ENCODE measurements at regions not wholly inside any gene's neighbourhood (a gene's known extent, or its start where the extent isn't known, plus 50 kb on each side); places are given as distances from the start of the nearest gene placed in this dataset.

DNA sequence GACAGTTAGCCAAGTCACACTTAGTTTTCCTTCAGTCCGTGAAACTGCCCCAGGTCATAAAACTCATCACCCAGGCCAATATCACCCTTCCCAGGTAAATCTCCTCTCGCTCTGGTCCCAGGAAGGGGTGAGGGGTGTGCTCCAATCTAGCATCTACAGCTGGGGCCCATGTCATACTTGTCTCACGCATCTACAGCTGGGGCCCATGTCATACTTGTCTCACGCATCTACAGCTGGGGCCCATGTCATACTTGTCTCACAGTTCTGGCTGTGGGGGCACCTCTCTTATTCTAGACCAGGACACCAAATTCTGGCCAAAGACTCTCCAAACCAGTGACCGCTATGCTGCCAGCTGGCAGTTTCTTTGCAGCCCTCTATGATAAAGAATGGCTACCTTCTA is 123.3 kb upstream of the DLGAP1 start:
- intact Hi-C loops (cut with micrococcal nuclease), result no loop called here
- WGBS (ENCODE audit: insufficient coverage), result 100% methylated on average over 2 of the region's 5 CpGs

DNA sequence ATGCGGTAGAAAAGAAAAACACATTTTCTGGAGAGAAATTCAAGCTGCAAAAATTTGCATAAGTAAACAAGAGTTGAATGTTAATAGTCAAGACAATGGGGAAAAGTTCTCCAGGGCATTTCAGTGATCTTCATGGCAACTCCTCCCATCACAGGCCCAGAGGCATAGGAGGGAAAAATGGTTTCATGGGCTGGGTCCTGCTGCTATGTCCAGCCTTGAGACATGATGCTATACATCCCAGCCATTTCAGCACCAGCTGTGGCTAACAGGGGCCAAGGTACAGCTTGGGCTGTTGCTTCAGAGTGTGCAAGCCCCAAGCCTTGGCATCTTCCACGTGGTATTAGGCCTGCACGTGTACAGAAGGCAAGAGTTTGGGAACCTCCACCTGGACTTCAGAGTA is 118.6 kb upstream of the DLGAP1 start:
- H3K4me1 ChIP-seq (ENCODE audit: control insufficient read depth in 1 of 2, insufficient read depth in 2 of 2, low read length in 2 of 2), result no peaks in the 10 kb centered on the region
- no peak overlapping the region for H3K27ac ChIP-seq (ENCODE audit: low read depth in 1 of 2, low read length in 2 of 2)
- Mint-ChIP-seq H3K27me3 (ENCODE audit: low read depth in 3 of 3) (peaks cover 0 to 3% (median 0%) of the 10 kb centered on the region in 3 donors), H3K9me3 (peaks cover 5 to 34% (median 24%) of the 10 kb centered on the region in 7 donors), H3K36me3 (no peaks in the 10 kb centered on the region), H3K27ac (no peak overlapping the region), H3K4me1 (no peaks in the 10 kb centered on the region), H3K4me3 (no peak overlapping the region)
- H3K4me3 ChIP-seq (replicated peaks in 1 of 3; ENCODE audit: low read depth in 2 of 3, low read length in 3 of 3), result no peak overlapping the region
- no peaks in the 10 kb centered on the region for H3K36me3 ChIP-seq (replicated peaks in 1 of 2; ENCODE audit: control insufficient read depth in 1 of 2, insufficient read depth in 2 of 2, low read length in 2 of 2)
- WGBS (ENCODE audit: insufficient coverage), result no CpG with 5 or more reads among the region's 3 CpGs
- intact Hi-C loops (cut with micrococcal nuclease), result no loop called here
- TF ChIP-seq, protein P1, sequence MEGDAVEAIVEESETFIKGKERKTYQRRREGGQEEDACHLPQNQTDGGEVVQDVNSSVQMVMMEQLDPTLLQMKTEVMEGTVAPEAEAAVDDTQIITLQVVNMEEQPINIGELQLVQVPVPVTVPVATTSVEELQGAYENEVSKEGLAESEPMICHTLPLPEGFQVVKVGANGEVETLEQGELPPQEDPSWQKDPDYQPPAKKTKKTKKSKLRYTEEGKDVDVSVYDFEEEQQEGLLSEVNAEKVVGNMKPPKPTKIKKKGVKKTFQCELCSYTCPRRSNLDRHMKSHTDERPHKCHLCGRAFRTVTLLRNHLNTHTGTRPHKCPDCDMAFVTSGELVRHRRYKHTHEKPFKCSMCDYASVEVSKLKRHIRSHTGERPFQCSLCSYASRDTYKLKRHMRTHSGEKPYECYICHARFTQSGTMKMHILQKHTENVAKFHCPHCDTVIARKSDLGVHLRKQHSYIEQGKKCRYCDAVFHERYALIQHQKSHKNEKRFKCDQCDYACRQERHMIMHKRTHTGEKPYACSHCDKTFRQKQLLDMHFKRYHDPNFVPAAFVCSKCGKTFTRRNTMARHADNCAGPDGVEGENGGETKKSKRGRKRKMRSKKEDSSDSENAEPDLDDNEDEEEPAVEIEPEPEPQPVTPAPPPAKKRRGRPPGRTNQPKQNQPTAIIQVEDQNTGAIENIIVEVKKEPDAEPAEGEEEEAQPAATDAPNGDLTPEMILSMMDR (IDR thresholded peaks at IDR 0.05), result no peak
- no peak overlapping the region for H3K4me2 ChIP-seq (replicated peaks; ENCODE audit: extremely low read depth, low read length, poor library complexity, severe bottlenecking)
- no peaks in the 10 kb centered on the region for H3K79me2 ChIP-seq (ENCODE audit: insufficient read depth, low read length)
- peaks cover 22 to 30% of the 10 kb centered on the region in 2 donors for H3K9me3 ChIP-seq (replicated peaks in 1 of 2; ENCODE audit: control insufficient read depth in 1 of 2, insufficient read depth in 1 of 2, low read length in 2 of 2)
- DNase-seq, result no peak
- no peak overlapping the region for H3K9ac ChIP-seq (ENCODE audit: insufficient read depth, low read length, poor library complexity, severe bottlenecking)
- no peaks in the 10 kb centered on the region for H4K20me1 ChIP-seq (ENCODE audit: insufficient read depth, low read length)
- no peaks in the 10 kb centered on the region for H3K27me3 ChIP-seq (ENCODE audit: control insufficient read depth in 2 of 2, insufficient read depth in 2 of 2, low read length in 2 of 2)
- H2AFZ ChIP-seq (ENCODE audit: insufficient read depth, low read depth, low read length, poor library complexity, severe bottlenecking), result no peak overlapping the region

More for the DNA sequence above, 123.3 kb upstream of the DLGAP1 start:
- Histone ChIP-seq H4K20me1 (ENCODE audit: insufficient read depth, low read length) (no peaks in the 10 kb centered on the region), H2AFZ (ENCODE audit: insufficient read depth, low read depth, low read length, poor library complexity, severe bottlenecking) (no peak overlapping the region), H3K79me2 (ENCODE audit: insufficient read depth, low read length) (no peaks in the 10 kb centered on the region), H3K27me3 (ENCODE audit: control insufficient read depth in 2 of 2, insufficient read depth in 2 of 2, low read length in 2 of 2) (no peaks in the 10 kb centered on the region), H3K9me3 (replicated peaks in 1 of 2; ENCODE audit: control insufficient read depth in 1 of 2, insufficient read depth in 1 of 2, low read length in 2 of 2) (peaks cover 24 to 45% of the 10 kb centered on the region in 2 donors), H3K4me2 (replicated peaks; ENCODE audit: extremely low read depth, low read length, poor library complexity, severe bottlenecking) (no peak overlapping the region), H3K4me1 (ENCODE audit: control insufficient read depth in 1 of 2, insufficient read depth in 2 of 2, low read length in 2 of 2) (no peaks in the 10 kb centered on the region), H3K4me3 (replicated peaks in 1 of 3; ENCODE audit: low read depth in 2 of 3, low read length in 3 of 3) (no peak overlapping the region), H3K36me3 (replicated peaks in 1 of 2; ENCODE audit: control insufficient read depth in 1 of 2, insufficient read depth in 2 of 2, low read length in 2 of 2) (no peaks in the 10 kb centered on the region), H3K27ac (ENCODE audit: low read depth in 1 of 2, low read length in 2 of 2) (no peak overlapping the region), H3K9ac (ENCODE audit: insufficient read depth, low read length, poor library complexity, severe bottlenecking) (no peak overlapping the region)
- Mint-ChIP-seq H3K9me3 (peaks cover 5 to 31% (median 22%) of the 10 kb centered on the region in 7 donors), H3K4me3 (no peak overlapping the region), H3K4me1 (no peaks in the 10 kb centered on the region), H3K27ac (no peak overlapping the region), H3K27me3 (ENCODE audit: low read depth in 3 of 3) (peaks cover 0 to 3% (median 0%) of the 10 kb centered on the region in 3 donors), H3K36me3 (no peaks in the 10 kb centered on the region)
- TF ChIP-seq, protein P1 (IDR thresholded peaks at IDR 0.05), result no peak
- no peak for DNase-seq
